ENCODE measurements at regions not wholly inside any gene's neighbourhood (a gene's known extent, or its start where the extent isn't known, plus 50 kb on each side); places are given as distances from the start of the nearest gene placed in this dataset.
A peak's percentile ranks its signal among the peaks of the same experiment; 100 is the strongest.

- ATAC-seq (no peak), DNase-seq (ENCODE audit: low spot score) (no peak), FAIRE-seq (no peak)
- no peak overlapping the region for H3K27ac ChIP-seq (ENCODE audit: extremely low read length, insufficient read depth, low read length)
- BruUV-seq (replicated peaks): no TSS peak
- H3K4me2 ChIP-seq (ENCODE audit: low read depth, low read length): no peak overlapping the region
- 11% methylated on average over 7 of the region's 9 CpGs for WGBS (ENCODE audit: low lambda C conversion rate)
- peaks cover 79% of the 10 kb centered on the region for H3K9me3 ChIP-seq (ENCODE audit: low read length)
- H3K79me2 ChIP-seq (ENCODE audit: insufficient read depth, low read length): no peaks in the 10 kb centered on the region
- H3K36me3 ChIP-seq (replicated peaks in 1 of 2; ENCODE audit: control insufficient read depth in 1 of 2, insufficient read depth in 2 of 2, low read length in 2 of 2): no peaks in the 10 kb centered on the region
- no peaks in the 10 kb centered on the region for H4K20me1 ChIP-seq (ENCODE audit: insufficient read depth, low read length)
- no peak for TF ChIP-seq ZNF207 (IDR thresholded peaks at IDR 0.05; ENCODE audit: borderline replicate concordance)
- TF ChIP-seq TBX3 (IDR thresholded peaks at IDR 0.05; ENCODE audit: borderline replicate concordance): no peak
- TF ChIP-seq MTF1 (CRISPR knock-in tag; IDR thresholded peaks at IDR 0.05): no peak
- no peak for TF ChIP-seq ZNF549 (CRISPR knock-in tag; IDR thresholded peaks at IDR 0.05)
- TF ChIP-seq CEBPB (IDR thresholded peaks at IDR 0.05; ENCODE audit: borderline replicate concordance, low read depth, low read length): peak; percentile 13; the same call in 1 of the 2 replicates
- TF ChIP-seq ZNF781 (CRISPR knock-in tag; IDR thresholded peaks at IDR 0.05; ENCODE audit: borderline replicate concordance, not compliant biosample characterization): no peak
- H3K27me3 ChIP-seq (ENCODE audit: control insufficient read depth in 1 of 2, insufficient read depth in 2 of 2, low read length in 2 of 2): no peaks in the 10 kb centered on the region
- ChIA-PET POLR2A (no interaction called here), CTCF (ENCODE audit: low intra/inter-chr PET ratio, low total read pairs) (no interaction called here)
- no peak overlapping the region for H2AFZ ChIP-seq (ENCODE audit: low read length)
- intact Hi-C loops (cut with micrococcal nuclease; ENCODE audit: unreplicated experiment): no loop called here
- no peaks in the 10 kb centered on the region for H3K4me1 ChIP-seq (ENCODE audit: insufficient read depth, low read length)
- H3K4me3 ChIP-seq (replicated peaks in 1 of 3; ENCODE audit: insufficient read depth in 1 of 3, low read depth in 2 of 3, low read length in 3 of 3): no peak overlapping the region
- in situ Hi-C loops (cut with HindIII; ENCODE audit: extremely low pct_ligation_motif_present, low pct_unique_long_range_greater_than_20kb): no loop called here
- H3K9ac ChIP-seq (ENCODE audit: insufficient read depth, low read depth, low read length): no peak overlapping the region
Measured at GRCh38 chr15:95174301-95175259, 943.2 kb downstream of the MCTP2 start.

GRCh38 chr15:95175914-95176658 lies 944.7 kb downstream of the MCTP2 start:
- H3K4me2 ChIP-seq (ENCODE audit: low read depth, low read length): no peak overlapping the region
- no peaks in the 10 kb centered on the region for H3K79me2 ChIP-seq (ENCODE audit: insufficient read depth, low read length)
- no peak for TF ChIP-seq ZNF232 (CRISPR knock-in tag; IDR thresholded peaks at IDR 0.05; ENCODE audit: borderline replicate concordance)
- TF ChIP-seq NFKB2 (CRISPR knock-in tag; IDR thresholded peaks at IDR 0.05; ENCODE audit: borderline replicate concordance): no peak
- TF ChIP-seq HNF1A (IDR thresholded peaks at IDR 0.05; ENCODE audit: low read depth): no peak
- TF ChIP-seq HNF1A (CRISPR knock-in tag; IDR thresholded peaks at IDR 0.05; ENCODE audit: borderline replicate concordance): no peak
- TF ChIP-seq TBP (CRISPR knock-in tag; IDR thresholded peaks at IDR 0.05): no peak
- H3K4me3 ChIP-seq (replicated peaks in 1 of 3; ENCODE audit: insufficient read depth in 1 of 3, low read depth in 2 of 3, low read length in 3 of 3): no peak overlapping the region
- WGBS (ENCODE audit: low lambda C conversion rate): 0% methylated on average over 3 of the region's 3 CpGs
- H3K4me1 ChIP-seq (ENCODE audit: insufficient read depth, low read length): no peaks in the 10 kb centered on the region
- H3K9ac ChIP-seq (ENCODE audit: insufficient read depth, low read depth, low read length): no peak overlapping the region
- H3K27ac ChIP-seq (ENCODE audit: extremely low read length, insufficient read depth, low read length): no peak overlapping the region
- H4K20me1 ChIP-seq (ENCODE audit: insufficient read depth, low read length): no peaks in the 10 kb centered on the region
- DNase-seq (ENCODE audit: low spot score) (no peak), ATAC-seq (no peak), FAIRE-seq (no peak)
- ChIA-PET POLR2A (no interaction called here), CTCF (ENCODE audit: low intra/inter-chr PET ratio, low total read pairs) (no interaction called here)
- peaks cover 78% of the 10 kb centered on the region for H3K9me3 ChIP-seq (ENCODE audit: low read length)
- no peak overlapping the region for H2AFZ ChIP-seq (ENCODE audit: low read length)
- no TSS peak for BruUV-seq (replicated peaks)
- in situ Hi-C loops (cut with HindIII; ENCODE audit: extremely low pct_ligation_motif_present, low pct_unique_long_range_greater_than_20kb): no loop called here
- intact Hi-C loops (cut with micrococcal nuclease; ENCODE audit: unreplicated experiment): no loop called here
- no peaks in the 10 kb centered on the region for H3K27me3 ChIP-seq (ENCODE audit: control insufficient read depth in 1 of 2, insufficient read depth in 2 of 2, low read length in 2 of 2)
- H3K36me3 ChIP-seq (replicated peaks in 1 of 2; ENCODE audit: control insufficient read depth in 1 of 2, insufficient read depth in 2 of 2, low read length in 2 of 2): no peaks in the 10 kb centered on the region
